ENCODE measurements at regions not wholly inside any gene's neighbourhood (a gene's known extent, or its start where the extent isn't known, plus 50 kb on each side); places are given as distances from the start of the nearest gene placed in this dataset.
"Not testable (repeated sequence)": the region's sequence is repeated elsewhere in the genome, so short reads cannot be mapped to it uniquely, and the experiment has no call there.

- TF ChIP-seq, protein P1, sequence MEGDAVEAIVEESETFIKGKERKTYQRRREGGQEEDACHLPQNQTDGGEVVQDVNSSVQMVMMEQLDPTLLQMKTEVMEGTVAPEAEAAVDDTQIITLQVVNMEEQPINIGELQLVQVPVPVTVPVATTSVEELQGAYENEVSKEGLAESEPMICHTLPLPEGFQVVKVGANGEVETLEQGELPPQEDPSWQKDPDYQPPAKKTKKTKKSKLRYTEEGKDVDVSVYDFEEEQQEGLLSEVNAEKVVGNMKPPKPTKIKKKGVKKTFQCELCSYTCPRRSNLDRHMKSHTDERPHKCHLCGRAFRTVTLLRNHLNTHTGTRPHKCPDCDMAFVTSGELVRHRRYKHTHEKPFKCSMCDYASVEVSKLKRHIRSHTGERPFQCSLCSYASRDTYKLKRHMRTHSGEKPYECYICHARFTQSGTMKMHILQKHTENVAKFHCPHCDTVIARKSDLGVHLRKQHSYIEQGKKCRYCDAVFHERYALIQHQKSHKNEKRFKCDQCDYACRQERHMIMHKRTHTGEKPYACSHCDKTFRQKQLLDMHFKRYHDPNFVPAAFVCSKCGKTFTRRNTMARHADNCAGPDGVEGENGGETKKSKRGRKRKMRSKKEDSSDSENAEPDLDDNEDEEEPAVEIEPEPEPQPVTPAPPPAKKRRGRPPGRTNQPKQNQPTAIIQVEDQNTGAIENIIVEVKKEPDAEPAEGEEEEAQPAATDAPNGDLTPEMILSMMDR (IDR thresholded peaks at IDR 0.05; ENCODE audit: low read depth, low read length) = no peak
- H3K4me3 ChIP-seq (ENCODE audit: low read depth, low read length) = no peak overlapping the region
Observed at GRCh38 chr2:22136446-22136845, 1012.7 kb downstream of the TDRD15 start.

- no peak overlapping the region for H3K4me3 ChIP-seq (ENCODE audit: low read depth, low read length)
- TF ChIP-seq, protein P1 (IDR thresholded peaks at IDR 0.05; ENCODE audit: low read depth, low read length) = no peak
Observed at GRCh38 chr2:22143840-22144239, 1020.1 kb downstream of the TDRD15 start.

DNA sequence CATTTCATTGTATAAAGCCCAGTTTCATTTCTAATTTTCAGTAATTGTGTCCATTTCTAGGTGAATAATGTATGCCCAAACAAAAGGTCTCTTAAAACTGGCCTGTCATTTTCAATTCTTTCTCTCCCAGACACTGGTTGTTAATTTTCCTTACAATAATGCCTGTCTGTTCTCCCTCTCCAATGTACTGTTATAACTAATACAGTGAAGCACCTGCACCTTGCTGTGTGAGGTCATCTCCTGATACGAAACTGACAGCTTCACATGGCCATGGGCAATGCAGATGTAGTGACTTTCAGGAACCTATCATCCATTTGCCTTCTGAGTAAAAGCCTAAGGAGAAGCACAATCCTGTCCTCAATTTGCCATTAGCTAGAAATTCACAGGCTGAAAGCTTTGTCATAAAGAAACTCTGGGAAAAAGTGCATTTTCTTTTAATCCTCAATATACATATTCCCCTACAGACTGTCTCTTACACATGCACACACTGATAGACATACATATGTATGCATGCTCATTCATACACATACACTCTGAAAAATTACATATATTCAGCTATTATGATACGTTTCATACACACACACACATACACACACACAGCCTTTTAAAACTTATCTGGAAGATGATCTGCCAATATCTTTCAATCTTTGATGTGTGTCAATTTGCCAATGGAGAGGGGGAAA, 1030.3 kb downstream of the TDRD15 start:
- TF ChIP-seq, protein P1 (IDR thresholded peaks at IDR 0.05; ENCODE audit: low read depth, low read length) = no peak

DNA sequence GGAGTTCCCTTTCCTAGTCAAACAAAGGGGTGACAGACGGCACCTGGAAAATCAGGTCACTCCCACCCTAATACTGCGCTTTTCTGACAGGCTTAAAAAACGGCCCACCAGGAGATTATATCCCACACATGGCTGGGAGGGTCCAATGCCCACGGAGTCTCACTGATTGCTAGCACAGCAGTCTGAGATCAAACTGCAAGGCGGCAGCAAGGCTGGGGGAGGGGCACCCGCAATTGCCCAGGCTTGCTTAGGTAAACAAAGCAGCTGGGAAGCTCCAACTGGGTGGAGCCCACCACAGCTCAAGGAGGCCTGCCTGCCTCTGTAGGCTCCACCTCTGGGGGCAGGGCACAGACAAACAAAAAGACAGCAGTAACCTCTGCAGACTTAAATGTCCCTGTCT, 1032.9 kb downstream of the TDRD15 start:
- not testable (repeated sequence) for H3K4me3 ChIP-seq (ENCODE audit: low read depth, low read length)

More for the DNA sequence above, 1030.3 kb downstream of the TDRD15 start:
- H3K4me3 ChIP-seq (ENCODE audit: low read depth, low read length) = no peak overlapping the region

- TF ChIP-seq, protein P1 (IDR thresholded peaks at IDR 0.05; ENCODE audit: low read depth, low read length) = no peak
Observed at GRCh38 chr2:22167256-22167655, 1043.5 kb downstream of the TDRD15 start.

GRCh38 chr2:22175003-22175402, 1051.2 kb downstream of the TDRD15 start:
- H3K4me3 ChIP-seq (ENCODE audit: low read depth, low read length) = no peak overlapping the region
- TF ChIP-seq, protein P1 (IDR thresholded peaks at IDR 0.05; ENCODE audit: low read depth, low read length) = no peak

More at GRCh38 chr2:22167256-22167655, 1043.5 kb downstream of the TDRD15 start:
- no peak overlapping the region for H3K4me3 ChIP-seq (ENCODE audit: low read depth, low read length)

- TF ChIP-seq, protein P1 (IDR thresholded peaks at IDR 0.05; ENCODE audit: low read depth, low read length) = no peak
- no peak overlapping the region for H3K4me3 ChIP-seq (ENCODE audit: low read depth, low read length)
Observed at GRCh38 chr2:22185251-22185650, 1061.5 kb downstream of the TDRD15 start.

DNA sequence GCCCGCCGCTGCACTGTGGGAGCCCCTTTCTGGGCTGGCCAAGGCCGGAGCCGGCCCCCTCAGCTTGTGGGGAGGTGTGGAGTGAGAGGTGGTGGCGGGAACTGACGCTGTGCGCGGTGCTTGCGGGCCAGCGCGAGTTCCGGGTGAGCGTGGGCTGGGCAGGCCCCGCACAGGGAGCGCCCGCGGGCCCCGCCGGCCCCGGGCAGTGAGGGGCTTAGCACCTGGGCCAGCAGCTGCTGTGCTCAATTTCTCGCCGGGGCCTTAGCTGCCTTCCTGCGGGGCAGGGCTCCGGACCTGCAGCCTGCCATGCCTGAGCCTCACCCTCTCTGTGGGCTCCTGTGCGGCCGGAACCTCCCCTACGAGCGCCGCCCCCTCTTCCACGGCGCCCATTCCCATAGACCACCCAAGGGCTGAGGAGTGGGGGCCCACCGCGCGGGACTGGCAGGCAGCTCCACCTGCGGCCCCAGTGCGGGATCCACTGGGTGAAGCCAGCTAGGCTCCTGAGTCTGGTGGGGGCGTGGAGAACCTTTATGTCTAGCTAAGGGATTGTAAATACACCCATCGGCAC, 1062.6 kb downstream of the TDRD15 start:
- H3K4me3 ChIP-seq (ENCODE audit: low read depth, low read length) = not testable (repeated sequence)
